ENCODE measurements at regions not wholly inside any gene's neighbourhood (a gene's known extent, or its start where the extent isn't known, plus 50 kb on each side); places are given as distances from the start of the nearest gene placed in this dataset.
A peak's percentile ranks its signal among the peaks of the same experiment; 100 is the strongest.

DNA sequence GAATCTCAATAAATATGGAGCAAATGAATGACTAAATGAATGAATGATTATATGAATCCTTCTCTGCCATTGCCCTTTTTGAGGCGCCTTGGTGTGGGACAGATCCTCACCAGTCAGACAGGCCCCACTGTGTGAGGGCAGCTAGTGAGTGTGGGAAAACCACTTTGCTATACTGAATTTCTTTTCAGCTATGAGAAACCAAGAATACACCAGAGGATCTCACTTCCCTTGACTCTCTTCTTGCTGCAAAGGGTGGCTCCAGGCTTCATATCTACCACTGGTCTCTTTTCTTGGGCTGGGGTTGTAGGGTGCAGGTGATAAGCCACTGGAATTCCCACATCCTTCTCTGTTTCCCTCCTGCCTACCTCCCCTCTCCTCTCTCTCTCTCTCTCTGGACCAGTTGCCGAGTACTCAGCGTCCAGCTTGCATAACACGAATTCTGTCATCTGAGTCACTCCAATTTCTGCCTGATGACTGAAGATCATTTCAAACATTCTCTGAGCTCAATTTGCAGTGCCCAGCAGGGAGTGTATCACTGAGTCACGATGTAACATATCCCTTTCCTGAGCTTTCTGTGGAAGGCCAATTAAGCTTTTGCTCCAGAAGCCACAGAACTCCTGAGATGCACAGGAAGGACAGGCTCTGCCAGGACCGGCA, 304.3 kb upstream of the NCAM1 start:
- no peaks in the 10 kb centered on the region for H3K4me1 ChIP-seq (ENCODE audit: control insufficient read depth, low read depth, low read length)
- no peak for DNase-seq
- H3K79me2 ChIP-seq (ENCODE audit: control insufficient read depth, insufficient read depth, low read length) = no peaks in the 10 kb centered on the region
- WGBS (ENCODE audit: extremely low coverage, insufficient coverage, low lambda C conversion rate) = no CpG with 5 or more reads among the region's 6 CpGs
- no peak overlapping the region for H3K27ac ChIP-seq (ENCODE audit: low read depth, low read length)
- no peaks in the 10 kb centered on the region for H3K79me1 ChIP-seq (ENCODE audit: low read length)
- H2BK15ac ChIP-seq (replicated peaks; ENCODE audit: low read depth) = no peak overlapping the region
- no peak overlapping the region for H3K4ac ChIP-seq (ENCODE audit: low read depth, low read length)
- H2BK120ac ChIP-seq (ENCODE audit: low read depth, low read length) = no peak overlapping the region
- no peak overlapping the region for H4K5ac ChIP-seq (ENCODE audit: low read length)
- no peak overlapping the region for H3K56ac ChIP-seq (ENCODE audit: low read length)
- H3K18ac ChIP-seq (ENCODE audit: low read length) = no peak overlapping the region
- H3K23ac ChIP-seq (ENCODE audit: low read length) = no peak overlapping the region
- no peaks in the 10 kb centered on the region for H3K36me3 ChIP-seq (ENCODE audit: control insufficient read depth, insufficient read depth, low read length)
- H2BK5ac ChIP-seq (ENCODE audit: low read length) = no peak overlapping the region
- H4K8ac ChIP-seq (ENCODE audit: low read depth, low read length) = no peak overlapping the region
- H3K4me2 ChIP-seq (ENCODE audit: low read length) = no peak overlapping the region
- no peak overlapping the region for H2AK5ac ChIP-seq (ENCODE audit: low read length)
- H3K27me3 ChIP-seq (ENCODE audit: insufficient read depth, low read length, poor library complexity) = no peaks in the 10 kb centered on the region
- H3K4me3 ChIP-seq (ENCODE audit: low read length) = no peak overlapping the region
- no peak overlapping the region for H3K9ac ChIP-seq (ENCODE audit: low read length)

DNA sequence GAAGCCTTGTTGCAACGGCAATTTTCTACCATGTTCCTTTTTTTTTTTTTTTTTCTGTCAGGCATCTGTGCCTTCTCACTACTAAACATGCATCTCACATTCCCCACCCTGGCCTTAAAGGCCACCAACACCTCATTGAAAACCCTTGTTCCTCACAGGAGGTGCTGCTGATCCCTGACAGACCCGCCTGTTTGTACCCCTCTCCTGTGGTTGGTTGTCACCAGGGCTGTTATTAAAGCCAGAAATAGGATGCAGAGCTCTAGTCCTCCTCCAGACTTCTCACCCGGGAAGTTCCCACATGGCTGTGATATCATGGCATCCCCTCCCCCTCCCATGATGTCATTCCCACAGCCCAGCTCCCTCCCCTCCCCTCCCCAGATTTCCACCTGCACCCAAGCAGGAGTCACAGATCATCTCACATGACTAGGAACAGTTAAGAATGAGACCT, 302.8 kb upstream of the NCAM1 start:
- Histone ChIP-seq H3K27ac (ENCODE audit: low read depth, low read length) (no peak overlapping the region), H2AK5ac (ENCODE audit: low read length) (no peak overlapping the region), H3K18ac (ENCODE audit: low read length) (no peak overlapping the region), H3K4ac (ENCODE audit: low read depth, low read length) (no peak overlapping the region), H4K8ac (ENCODE audit: low read depth, low read length) (no peak overlapping the region), H4K5ac (ENCODE audit: low read length) (no peak overlapping the region), H3K4me2 (ENCODE audit: low read length) (no peak overlapping the region), H3K56ac (ENCODE audit: low read length) (no peak overlapping the region), H3K79me1 (ENCODE audit: low read length) (no peaks in the 10 kb centered on the region), H3K4me1 (ENCODE audit: control insufficient read depth, low read depth, low read length) (no peaks in the 10 kb centered on the region), H3K36me3 (ENCODE audit: control insufficient read depth, insufficient read depth, low read length) (no peaks in the 10 kb centered on the region), H3K79me2 (ENCODE audit: control insufficient read depth, insufficient read depth, low read length) (no peaks in the 10 kb centered on the region), H2BK5ac (ENCODE audit: low read length) (no peak overlapping the region), H3K4me3 (ENCODE audit: low read length) (no peak overlapping the region), H2BK120ac (ENCODE audit: low read depth, low read length) (no peak overlapping the region), H3K23ac (ENCODE audit: low read length) (no peak overlapping the region), H3K27me3 (ENCODE audit: insufficient read depth, low read length, poor library complexity) (no peaks in the 10 kb centered on the region), H3K9ac (ENCODE audit: low read length) (no peak overlapping the region), H2BK15ac (replicated peaks; ENCODE audit: low read depth) (no peak overlapping the region)
- no CpG with 5 or more reads among the region's 3 CpGs for WGBS (ENCODE audit: extremely low coverage, insufficient coverage, low lambda C conversion rate)
- peak; percentile 30 for DNase-seq

DNA sequence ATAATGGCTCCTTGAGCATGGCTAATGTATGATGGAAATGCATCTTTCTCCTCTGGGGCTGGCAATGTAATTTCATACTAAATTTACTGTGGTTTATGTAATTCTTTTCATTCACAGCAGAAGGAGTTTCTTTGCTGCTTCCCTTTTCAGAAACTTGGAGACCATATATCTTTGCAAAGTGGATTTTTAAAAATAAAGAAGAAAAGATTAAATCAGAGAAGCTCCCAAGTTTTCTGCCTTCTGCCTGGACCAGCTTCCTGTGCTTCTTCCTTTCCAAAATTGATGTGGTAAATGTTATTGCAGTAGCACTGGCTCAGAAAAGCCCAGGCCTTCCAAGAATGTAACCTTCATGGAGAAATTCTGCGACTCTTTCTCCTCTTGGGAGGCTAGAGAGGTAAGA, 300.1 kb upstream of the NCAM1 start:
- no peak overlapping the region for H2BK120ac ChIP-seq (ENCODE audit: low read depth, low read length)
- no peak overlapping the region for H2AK5ac ChIP-seq (ENCODE audit: low read length)
- H3K4me2 ChIP-seq (ENCODE audit: low read length) = no peak overlapping the region
- H4K8ac ChIP-seq (ENCODE audit: low read depth, low read length) = no peak overlapping the region
- no peaks in the 10 kb centered on the region for H3K27me3 ChIP-seq (ENCODE audit: insufficient read depth, low read length, poor library complexity)
- no peaks in the 10 kb centered on the region for H3K79me1 ChIP-seq (ENCODE audit: low read length)
- no peaks in the 10 kb centered on the region for H3K79me2 ChIP-seq (ENCODE audit: control insufficient read depth, insufficient read depth, low read length)
- H3K36me3 ChIP-seq (ENCODE audit: control insufficient read depth, insufficient read depth, low read length) = no peaks in the 10 kb centered on the region
- no peak overlapping the region for H3K4ac ChIP-seq (ENCODE audit: low read depth, low read length)
- no peak overlapping the region for H3K56ac ChIP-seq (ENCODE audit: low read length)
- H3K27ac ChIP-seq (ENCODE audit: low read depth, low read length) = no peak overlapping the region
- no peak overlapping the region for H3K18ac ChIP-seq (ENCODE audit: low read length)
- DNase-seq = no peak
- H2BK5ac ChIP-seq (ENCODE audit: low read length) = no peak overlapping the region
- no peak overlapping the region for H2BK15ac ChIP-seq (replicated peaks; ENCODE audit: low read depth)
- H3K4me1 ChIP-seq (ENCODE audit: control insufficient read depth, low read depth, low read length) = no peaks in the 10 kb centered on the region
- no peak overlapping the region for H3K9ac ChIP-seq (ENCODE audit: low read length)
- H4K5ac ChIP-seq (ENCODE audit: low read length) = no peak overlapping the region
- no CpG with 5 or more reads among the region's 1 CpG for WGBS (ENCODE audit: extremely low coverage, insufficient coverage, low lambda C conversion rate)
- H3K23ac ChIP-seq (ENCODE audit: low read length) = no peak overlapping the region
- no peak overlapping the region for H3K4me3 ChIP-seq (ENCODE audit: low read length)

DNA sequence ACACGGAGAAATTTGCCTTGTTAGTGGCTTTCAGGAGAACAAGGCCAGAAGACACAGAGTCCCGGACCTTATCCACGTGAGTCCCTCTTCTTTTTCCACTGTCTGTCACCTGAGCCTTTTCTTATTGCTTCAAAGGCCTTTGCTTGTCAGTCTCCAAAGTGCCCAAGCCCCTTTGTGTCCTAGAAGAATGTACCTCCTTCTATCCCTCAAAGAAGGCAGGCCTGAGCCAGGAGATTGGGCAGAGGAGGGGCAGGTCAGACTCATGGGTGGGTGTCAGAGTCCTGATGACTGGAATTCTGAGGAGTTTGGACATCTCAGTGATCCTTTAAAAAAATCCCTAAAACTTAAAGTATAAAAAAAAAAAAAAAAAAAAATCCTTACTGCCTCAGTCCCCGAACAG, 299.6 kb upstream of the NCAM1 start:
- no peaks in the 10 kb centered on the region for H3K79me1 ChIP-seq (ENCODE audit: low read length)
- H3K56ac ChIP-seq (ENCODE audit: low read length) = no peak overlapping the region
- no peaks in the 10 kb centered on the region for H3K36me3 ChIP-seq (ENCODE audit: control insufficient read depth, insufficient read depth, low read length)
- H3K4ac ChIP-seq (ENCODE audit: low read depth, low read length) = no peak overlapping the region
- H2BK120ac ChIP-seq (ENCODE audit: low read depth, low read length) = no peak overlapping the region
- no CpG with 5 or more reads among the region's 4 CpGs for WGBS (ENCODE audit: extremely low coverage, insufficient coverage, low lambda C conversion rate)
- H3K79me2 ChIP-seq (ENCODE audit: control insufficient read depth, insufficient read depth, low read length) = no peaks in the 10 kb centered on the region
- no peaks in the 10 kb centered on the region for H3K4me1 ChIP-seq (ENCODE audit: control insufficient read depth, low read depth, low read length)
- H3K4me3 ChIP-seq (ENCODE audit: low read length) = no peak overlapping the region
- H2AK5ac ChIP-seq (ENCODE audit: low read length) = no peak overlapping the region
- no peak overlapping the region for H3K4me2 ChIP-seq (ENCODE audit: low read length)
- H2BK5ac ChIP-seq (ENCODE audit: low read length) = no peak overlapping the region
- no peaks in the 10 kb centered on the region for H3K27me3 ChIP-seq (ENCODE audit: insufficient read depth, low read length, poor library complexity)
- no peak overlapping the region for H4K8ac ChIP-seq (ENCODE audit: low read depth, low read length)
- no peak overlapping the region for H3K18ac ChIP-seq (ENCODE audit: low read length)
- H3K23ac ChIP-seq (ENCODE audit: low read length) = no peak overlapping the region
- H2BK15ac ChIP-seq (replicated peaks; ENCODE audit: low read depth) = no peak overlapping the region
- no peak overlapping the region for H3K27ac ChIP-seq (ENCODE audit: low read depth, low read length)
- DNase-seq = no peak
- H4K5ac ChIP-seq (ENCODE audit: low read length) = no peak overlapping the region
- no peak overlapping the region for H3K9ac ChIP-seq (ENCODE audit: low read length)

DNA sequence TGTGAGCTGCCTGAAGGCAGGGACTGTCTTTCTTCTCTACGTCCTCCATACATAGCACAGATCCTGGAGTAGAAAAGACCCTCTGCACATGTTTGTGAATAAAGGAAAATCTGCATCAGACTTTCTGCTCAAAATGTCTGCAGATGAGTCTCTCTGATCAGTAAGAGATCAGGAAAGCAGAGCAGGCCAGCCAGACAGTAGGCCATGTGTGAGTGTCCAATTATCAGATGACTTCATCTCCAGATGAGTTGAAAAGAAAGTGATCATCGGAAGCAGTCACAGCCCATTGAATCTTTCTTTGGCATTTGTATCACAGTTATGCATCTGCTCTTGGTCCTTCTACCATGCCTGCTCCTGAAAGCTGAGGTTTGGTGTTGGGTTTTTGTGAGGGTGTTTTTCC, 298.7 kb upstream of the NCAM1 start:
- Histone ChIP-seq H2BK15ac (replicated peaks; ENCODE audit: low read depth) (no peak overlapping the region), H2AK5ac (ENCODE audit: low read length) (no peak overlapping the region), H3K4me3 (ENCODE audit: low read length) (no peak overlapping the region), H3K36me3 (ENCODE audit: control insufficient read depth, insufficient read depth, low read length) (no peaks in the 10 kb centered on the region), H3K4ac (ENCODE audit: low read depth, low read length) (no peak overlapping the region), H3K79me1 (ENCODE audit: low read length) (no peaks in the 10 kb centered on the region), H3K56ac (ENCODE audit: low read length) (no peak overlapping the region), H2BK5ac (ENCODE audit: low read length) (no peak overlapping the region), H3K23ac (ENCODE audit: low read length) (no peak overlapping the region), H3K27ac (ENCODE audit: low read depth, low read length) (no peak overlapping the region), H3K4me1 (ENCODE audit: control insufficient read depth, low read depth, low read length) (no peaks in the 10 kb centered on the region), H3K4me2 (ENCODE audit: low read length) (no peak overlapping the region), H2BK120ac (ENCODE audit: low read depth, low read length) (no peak overlapping the region), H4K5ac (ENCODE audit: low read length) (no peak overlapping the region), H3K9ac (ENCODE audit: low read length) (no peak overlapping the region), H3K27me3 (ENCODE audit: insufficient read depth, low read length, poor library complexity) (no peaks in the 10 kb centered on the region), H3K79me2 (ENCODE audit: control insufficient read depth, insufficient read depth, low read length) (no peaks in the 10 kb centered on the region), H4K8ac (ENCODE audit: low read depth, low read length) (no peak overlapping the region), H3K18ac (ENCODE audit: low read length) (no peak overlapping the region)
- WGBS (ENCODE audit: extremely low coverage, insufficient coverage, low lambda C conversion rate) = no CpG with 5 or more reads among the region's 2 CpGs
- no peak for DNase-seq

Data from mesendoderm (in vitro differentiated cells).